HG03045 (cell line): ENCODE measurements at regions not wholly inside any gene's neighbourhood (a gene's known extent, or its start where the extent isn't known, plus 50 kb on each side); places are given as distances from the start of the nearest gene placed in this dataset.

Experiments used
- ATAC-seq: cut with Tn5 transposase; IDR thresholded peaks from one replicate; pipeline ENCODE4 v1.9.1; 2021; ENCODE audit warnings: mild to moderate bottlenecking, moderate library complexity; ENCODE audit not compliant: unreplicated experiment

DNA sequence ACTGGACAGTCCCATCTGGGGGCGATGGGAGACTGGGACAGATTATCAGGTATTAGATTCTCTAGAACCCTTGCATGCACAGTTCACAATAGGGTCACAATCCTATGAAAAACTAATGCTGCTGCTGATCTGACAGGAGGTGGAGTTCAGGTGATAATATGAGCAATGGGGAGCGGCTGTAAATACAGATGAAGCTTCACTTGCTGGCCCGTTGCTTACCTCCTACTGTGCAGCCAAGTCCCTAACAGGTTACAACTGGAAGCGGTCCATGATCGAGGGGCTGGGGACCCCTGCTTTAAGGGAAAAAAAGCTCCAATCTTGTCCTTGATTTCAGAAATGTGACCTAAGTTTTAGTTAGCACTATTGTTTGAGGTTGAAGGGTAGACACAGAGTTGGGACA lies 175.2 kb downstream of the ZNF330 start:
- ATAC-seq, result no peak

DNA sequence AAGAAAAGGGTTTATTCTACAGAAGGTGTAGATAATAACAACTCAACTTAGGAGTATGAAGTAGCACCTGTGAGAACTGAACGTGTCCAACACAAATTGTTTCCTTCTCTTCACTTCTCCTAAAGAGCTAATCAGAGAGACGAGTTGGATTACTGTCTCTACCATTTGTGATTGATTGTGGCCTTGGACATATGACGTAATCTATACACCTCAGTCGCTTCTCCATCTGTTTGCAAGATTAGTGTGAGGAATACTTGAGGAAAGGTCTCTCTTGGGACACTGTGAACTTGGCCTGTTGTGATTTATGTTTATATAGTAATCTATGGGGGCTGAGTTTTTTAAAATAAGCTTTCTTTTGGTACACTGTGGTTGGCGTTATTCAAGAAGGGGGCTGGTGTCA lies 182.0 kb downstream of the ZNF330 start:
- ATAC-seq, result no peak

- no peak for ATAC-seq
Observed at GRCh38 chr4:141403782-141404181, 183.1 kb downstream of the ZNF330 start.

- no peak for ATAC-seq
Observed at GRCh38 chr4:141406237-141406636, 185.5 kb downstream of the ZNF330 start.

GRCh38 chr4:141409556-141409955 lies 188.9 kb downstream of the ZNF330 start:
- no peak for ATAC-seq

DNA sequence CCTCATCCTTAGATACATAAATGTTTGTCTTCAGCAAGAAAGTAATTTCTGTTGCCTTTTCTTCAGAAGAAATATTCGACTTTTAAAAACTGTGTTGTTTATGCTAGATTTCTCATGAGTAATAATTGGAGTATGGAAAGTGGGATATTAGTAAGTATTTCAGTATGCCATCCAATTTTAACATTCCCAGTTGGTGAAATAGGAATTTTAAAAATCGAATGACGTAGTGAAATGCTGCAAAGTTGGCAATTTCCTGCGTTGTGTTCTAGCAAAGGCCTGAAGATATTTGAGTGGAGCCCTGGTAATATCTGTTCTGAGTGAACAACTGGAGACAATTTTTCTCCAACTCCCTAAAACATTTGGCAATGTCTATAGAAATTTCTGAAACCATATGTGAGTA lies 190.1 kb downstream of the ZNF330 start:
- ATAC-seq, result no peak

DNA sequence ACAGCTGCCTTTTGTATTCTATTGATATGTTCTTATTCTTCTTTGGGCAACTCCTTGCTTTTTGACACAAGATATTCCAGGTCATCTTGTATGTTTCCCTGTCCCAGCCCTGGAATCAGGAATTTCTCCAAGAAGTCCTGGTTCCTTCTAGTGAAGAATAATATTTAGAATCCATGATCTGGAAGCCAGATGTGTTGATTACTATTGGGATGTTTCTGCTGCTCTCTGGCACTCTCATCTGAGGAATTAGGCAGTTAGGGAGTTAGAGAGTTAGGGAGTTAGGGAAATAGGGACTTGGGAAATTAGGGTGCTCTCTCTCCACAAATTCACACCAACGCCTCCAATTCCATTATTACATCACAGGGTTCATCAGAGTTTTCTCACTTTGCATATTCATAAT lies 191.2 kb downstream of the ZNF330 start:
- no peak for ATAC-seq

- no peak for ATAC-seq
Observed at GRCh38 chr4:141413366-141413765, 192.7 kb downstream of the ZNF330 start.

DNA sequence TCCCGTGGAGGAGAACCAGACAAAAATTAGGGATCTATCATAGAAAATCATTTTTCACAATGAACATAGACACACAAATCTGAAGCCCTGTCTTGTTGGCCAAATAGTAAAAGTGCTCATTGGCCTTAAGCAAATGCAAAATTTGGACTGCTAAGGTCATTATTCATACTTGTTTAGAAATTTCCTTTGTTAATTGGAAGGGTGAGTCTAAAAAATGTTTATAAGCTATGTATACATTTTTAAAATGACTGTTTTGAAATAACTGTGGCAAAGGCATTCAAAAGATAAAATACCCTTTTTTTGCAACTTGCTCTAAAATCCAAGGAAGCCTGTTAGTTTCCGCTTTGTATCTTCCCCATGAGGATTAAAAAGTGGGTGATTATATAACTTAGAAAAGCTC lies 195.0 kb downstream of the ZNF330 start:
- no peak for ATAC-seq

- no peak for ATAC-seq
Observed at GRCh38 chr4:141416219-141416618, 195.5 kb downstream of the ZNF330 start.

- no peak for ATAC-seq
Observed at GRCh38 chr4:141416677-141417363, 196.1 kb downstream of the ZNF330 start.

DNA sequence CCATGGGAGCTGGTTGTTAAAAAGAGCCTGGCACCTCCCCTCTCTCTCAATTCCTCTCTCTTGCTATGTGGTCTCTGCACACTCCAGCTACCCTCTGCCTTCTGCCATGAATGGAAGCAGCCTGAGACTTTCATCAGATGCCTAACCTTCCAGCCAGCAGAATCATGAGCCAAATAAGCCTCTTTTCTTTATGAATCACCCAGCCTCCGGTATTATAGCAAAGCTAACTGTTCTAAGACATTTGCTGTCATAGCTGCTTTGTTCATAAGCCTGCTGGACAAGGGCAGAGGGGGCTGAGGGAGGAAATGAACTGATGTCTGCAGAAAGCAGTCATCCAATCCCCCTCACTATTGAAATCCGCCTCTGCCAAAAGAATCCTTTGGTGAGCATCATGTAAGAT lies 196.7 kb downstream of the ZNF330 start:
- no peak for ATAC-seq

- ATAC-seq, result no peak
Observed at GRCh38 chr4:141425124-141425523, 204.4 kb downstream of the ZNF330 start.

DNA sequence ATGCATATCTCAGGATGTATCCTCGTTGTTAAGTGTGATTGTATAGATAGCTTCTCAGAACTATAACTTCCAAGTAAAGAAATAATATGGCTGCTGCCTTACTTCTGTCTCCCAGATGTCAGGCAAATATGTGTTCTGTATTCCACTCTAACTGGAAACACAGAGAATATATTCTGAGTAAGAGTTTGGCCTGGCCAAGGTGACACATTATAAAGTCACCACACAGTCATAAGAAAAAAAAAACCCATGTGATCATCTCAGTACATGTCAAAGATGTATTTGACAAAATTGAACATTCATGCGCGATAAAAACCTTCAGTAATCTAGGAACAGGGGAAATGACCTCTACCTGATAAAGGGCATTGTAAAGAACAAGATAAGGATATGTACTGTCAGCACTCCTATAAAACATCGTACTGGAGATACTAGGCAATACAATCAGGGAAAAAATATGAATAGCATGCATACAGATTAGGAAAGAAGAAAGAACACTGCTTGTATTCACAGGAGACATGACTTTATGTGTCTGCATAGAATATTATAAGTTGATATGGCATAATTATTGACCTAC lies 207.1 kb downstream of the ZNF330 start:
- ATAC-seq, result no peak

- no peak for ATAC-seq
Observed at GRCh38 chr4:141429933-141430332, 206.4 kb upstream of the IL15 start.

- ATAC-seq, result no peak
Observed at GRCh38 chr4:141430686-141431085, 205.7 kb upstream of the IL15 start.

GRCh38 chr4:141432000-141432712 lies 204.2 kb upstream of the IL15 start:
- ATAC-seq, result no peak

GRCh38 chr4:141435446-141436225 lies 200.7 kb upstream of the IL15 start:
- no peak for ATAC-seq

- no peak for ATAC-seq
Observed at GRCh38 chr4:141439223-141439622, 197.2 kb upstream of the IL15 start.

DNA sequence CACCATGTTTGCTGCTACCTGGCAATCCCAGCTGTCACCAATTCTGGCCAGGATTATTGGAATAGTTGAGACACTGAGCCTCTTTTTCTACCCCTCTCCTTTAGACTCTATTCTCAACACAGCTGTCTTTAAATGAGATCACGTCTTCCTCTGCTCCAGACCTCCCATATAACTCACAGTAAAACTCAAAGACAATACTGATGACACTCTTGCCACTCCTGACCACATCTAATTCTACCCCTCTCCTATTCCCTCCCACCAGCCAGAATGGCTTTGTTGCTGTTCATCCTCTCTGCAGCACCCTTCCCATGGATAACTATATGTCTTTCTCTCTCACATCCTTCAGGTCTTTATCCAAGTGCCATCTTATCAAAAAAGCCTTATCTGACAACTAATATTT lies 188.6 kb upstream of the IL15 start:
- no peak for ATAC-seq

DNA sequence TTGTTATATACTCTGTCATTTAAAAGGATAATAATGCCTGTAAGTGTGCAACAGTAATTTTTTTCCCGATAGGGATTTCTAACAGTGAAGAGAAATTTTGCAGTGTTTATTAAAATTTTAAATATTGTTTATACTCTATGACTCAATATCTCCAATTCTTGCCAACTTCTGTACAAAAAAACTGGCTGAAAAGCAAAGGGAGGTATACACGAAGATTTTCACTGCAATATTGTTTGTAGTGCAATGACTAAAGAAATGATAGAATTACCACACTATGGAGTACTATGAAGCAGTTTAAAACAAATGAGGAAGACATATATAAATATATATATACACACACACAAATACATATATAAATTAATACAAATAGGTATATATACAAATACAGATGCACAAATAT lies 187.9 kb upstream of the IL15 start:
- no peak for ATAC-seq

- no peak for ATAC-seq
Observed at GRCh38 chr4:141449927-141450326, 186.5 kb upstream of the IL15 start.
